ENCODE measurements at regions not wholly inside any gene's neighbourhood (a gene's known extent, or its start where the extent isn't known, plus 50 kb on each side); places are given as distances from the start of the nearest gene placed in this dataset.

GRCh38 chr22:19640306-19640705 is 74.0 kb upstream of the SEPTIN5 start:
- Histone ChIP-seq H3K36me3 (ENCODE audit: control insufficient read depth in 3 of 3, insufficient read depth in 2 of 3, low read depth in 1 of 3, low read length in 3 of 3) (no peaks in the 10 kb centered on the region), H3K4me1 (ENCODE audit: control insufficient read depth in 3 of 3, insufficient read depth in 2 of 3, low read depth in 1 of 3, low read length in 2 of 3) (no peaks in the 10 kb centered on the region), H3K9me3 (ENCODE audit: control insufficient read depth in 2 of 2, insufficient read depth in 1 of 2, low read depth in 1 of 2, low read length in 1 of 2) (no peaks in the 10 kb centered on the region), H3K27ac (ENCODE audit: low read depth in 1 of 3, low read length in 2 of 3) (no peak overlapping the region), H3K4me3 (ENCODE audit: low read depth in 1 of 3, low read length in 3 of 3) (no peak overlapping the region), H3K27me3 (ENCODE audit: control insufficient read depth in 3 of 3, insufficient read depth in 3 of 3, low read length in 3 of 3) (no peaks in the 10 kb centered on the region)
- 76 to 91% (median 86%) methylated on average over 4 of the region's 4 CpGs for WGBS, 3 donors
- no peak for FAIRE-seq
- DNase-seq = no peak

- peak; percentile 7 to 74 for DNase-seq
- FAIRE-seq = no peak
- Histone ChIP-seq H3K27ac (ENCODE audit: low read depth in 1 of 3, low read length in 2 of 3) (no peak overlapping the region), H3K4me1 (ENCODE audit: control insufficient read depth in 3 of 3, insufficient read depth in 2 of 3, low read depth in 1 of 3, low read length in 2 of 3) (no peaks in the 10 kb centered on the region), H3K9me3 (ENCODE audit: control insufficient read depth in 2 of 2, insufficient read depth in 1 of 2, low read depth in 1 of 2, low read length in 1 of 2) (peaks cover 2 to 4% of the 10 kb centered on the region in 2 donors), H3K27me3 (ENCODE audit: control insufficient read depth in 3 of 3, insufficient read depth in 3 of 3, low read length in 3 of 3) (no peaks in the 10 kb centered on the region), H3K4me3 (ENCODE audit: low read depth in 1 of 3, low read length in 3 of 3) (no peak overlapping the region), H3K36me3 (ENCODE audit: control insufficient read depth in 3 of 3, insufficient read depth in 2 of 3, low read depth in 1 of 3, low read length in 3 of 3) (no peaks in the 10 kb centered on the region)
- 41 to 62% (median 43%) methylated on average over 20 to 25 of the region's 25 CpGs for WGBS, 3 donors
Observed at GRCh38 chr22:19641254-19641982, 72.9 kb upstream of the SEPTIN5 start.

DNA sequence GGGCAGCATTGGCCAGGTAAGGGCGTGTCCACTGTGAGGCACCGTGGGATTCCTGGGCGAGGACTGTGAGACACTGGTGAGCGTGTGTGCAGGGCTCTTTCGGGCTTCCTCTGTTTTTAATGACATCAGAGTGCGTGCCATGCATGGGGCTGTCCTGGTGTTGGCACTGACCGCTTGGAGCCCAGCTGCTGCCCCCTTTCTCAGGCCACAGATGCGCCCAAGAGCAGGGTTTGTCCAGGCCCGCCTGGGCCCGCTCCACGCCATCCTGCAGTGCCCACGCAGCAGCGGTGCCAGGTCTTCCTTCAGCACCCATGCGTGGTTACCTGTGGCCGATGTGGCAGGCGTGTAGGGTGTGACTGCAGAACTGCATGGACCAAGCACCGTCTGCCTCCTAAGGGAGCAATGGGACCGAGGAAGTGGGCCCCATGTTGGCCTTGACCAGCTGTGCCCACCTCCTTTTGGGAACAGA is 72.3 kb upstream of the SEPTIN5 start:
- 77 to 86% (median 78%) methylated on average over 18 of the region's 18 CpGs for WGBS, 3 donors
- no peaks in the 10 kb centered on the region for H3K4me1 ChIP-seq (ENCODE audit: control insufficient read depth in 3 of 3, insufficient read depth in 2 of 3, low read depth in 1 of 3, low read length in 2 of 3)
- peaks cover 2 to 10% of the 10 kb centered on the region in 2 donors for H3K9me3 ChIP-seq (ENCODE audit: control insufficient read depth in 2 of 2, insufficient read depth in 1 of 2, low read depth in 1 of 2, low read length in 1 of 2)
- H3K27me3 ChIP-seq (ENCODE audit: control insufficient read depth in 3 of 3, insufficient read depth in 3 of 3, low read length in 3 of 3) = no peaks in the 10 kb centered on the region
- H3K4me3 ChIP-seq (ENCODE audit: low read depth in 1 of 3, low read length in 3 of 3) = no peak overlapping the region
- no peak for DNase-seq
- no peak for FAIRE-seq
- H3K27ac ChIP-seq (ENCODE audit: low read depth in 1 of 3, low read length in 2 of 3) = no peak overlapping the region
- no peaks in the 10 kb centered on the region for H3K36me3 ChIP-seq (ENCODE audit: control insufficient read depth in 3 of 3, insufficient read depth in 2 of 3, low read depth in 1 of 3, low read length in 3 of 3)

- no peaks in the 10 kb centered on the region for H3K27me3 ChIP-seq (ENCODE audit: control insufficient read depth in 3 of 3, insufficient read depth in 3 of 3, low read length in 3 of 3)
- no peaks in the 10 kb centered on the region for H3K36me3 ChIP-seq (ENCODE audit: control insufficient read depth in 3 of 3, insufficient read depth in 2 of 3, low read depth in 1 of 3, low read length in 3 of 3)
- DNase-seq (no peak), FAIRE-seq (no peak)
- no peak overlapping the region for H3K4me3 ChIP-seq (ENCODE audit: low read depth in 1 of 3, low read length in 3 of 3)
- WGBS, 3 donors = 54 to 56% (median 55%) methylated on average over 13 of the region's 13 CpGs
- H3K9me3 ChIP-seq (ENCODE audit: control insufficient read depth in 2 of 2, insufficient read depth in 1 of 2, low read depth in 1 of 2, low read length in 1 of 2) = peaks cover 2 to 22% of the 10 kb centered on the region in 2 donors
- H3K27ac ChIP-seq (ENCODE audit: low read depth in 1 of 3, low read length in 2 of 3) = no peak overlapping the region
- no peaks in the 10 kb centered on the region for H3K4me1 ChIP-seq (ENCODE audit: control insufficient read depth in 3 of 3, insufficient read depth in 2 of 3, low read depth in 1 of 3, low read length in 2 of 3)
Observed at GRCh38 chr22:19643448-19644313, 70.6 kb upstream of the SEPTIN5 start.

DNA sequence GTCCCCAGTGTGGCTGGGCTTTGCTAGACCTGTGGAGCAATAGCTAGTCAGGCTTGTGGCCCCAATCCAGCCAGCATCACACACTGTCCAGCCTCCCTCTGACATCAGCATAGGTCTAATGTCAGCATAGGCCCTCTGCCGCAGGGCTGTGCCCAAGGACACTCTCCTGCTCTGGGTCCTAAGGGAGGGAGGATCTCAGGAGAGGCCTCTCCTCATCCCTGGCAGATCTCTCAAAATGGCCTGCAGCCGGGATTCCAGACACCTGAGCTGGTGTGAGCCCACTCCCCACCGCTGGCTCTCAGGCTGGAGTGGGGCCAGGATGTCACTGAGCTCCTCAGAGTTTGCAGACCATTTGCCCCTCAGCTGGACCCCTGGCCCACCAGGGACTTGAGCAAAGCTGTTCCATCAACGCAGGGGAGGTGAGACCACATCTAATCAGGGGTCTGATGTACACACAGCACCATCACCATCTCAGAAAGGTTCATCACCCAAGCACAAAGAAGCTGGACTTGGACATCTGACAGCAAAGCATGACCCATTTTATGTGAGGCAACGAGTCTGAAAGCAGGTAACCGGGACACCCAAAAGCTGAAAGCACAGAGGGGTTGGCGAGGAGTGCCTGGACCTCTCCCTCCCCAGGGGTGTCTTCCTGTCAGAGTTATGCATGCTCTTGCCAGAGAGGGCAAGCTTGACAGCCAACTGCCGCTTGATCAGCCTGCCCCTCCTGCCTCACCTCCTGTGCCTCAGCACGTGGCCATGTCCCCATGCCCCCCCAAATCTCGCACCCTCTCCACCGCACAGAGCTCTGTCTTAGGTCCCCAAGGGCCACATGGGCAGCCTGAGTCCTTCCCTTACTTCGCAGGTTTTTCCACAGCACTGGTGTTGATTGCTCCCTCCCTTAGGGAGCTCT is 69.7 kb upstream of the SEPTIN5 start:
- 64 to 70% (median 67%) methylated on average over 12 of the region's 12 CpGs for WGBS, 3 donors
- no peaks in the 10 kb centered on the region for H3K4me1 ChIP-seq (ENCODE audit: control insufficient read depth in 3 of 3, insufficient read depth in 2 of 3, low read depth in 1 of 3, low read length in 2 of 3)
- H3K4me3 ChIP-seq (ENCODE audit: low read depth in 1 of 3, low read length in 3 of 3) = no peak overlapping the region
- H3K9me3 ChIP-seq (ENCODE audit: control insufficient read depth in 2 of 2, insufficient read depth in 1 of 2, low read depth in 1 of 2, low read length in 1 of 2) = peaks cover 2 to 22% of the 10 kb centered on the region in 2 donors
- H3K36me3 ChIP-seq (ENCODE audit: control insufficient read depth in 3 of 3, insufficient read depth in 2 of 3, low read depth in 1 of 3, low read length in 3 of 3) = no peaks in the 10 kb centered on the region
- no peak for DNase-seq
- no peaks in the 10 kb centered on the region for H3K27me3 ChIP-seq (ENCODE audit: control insufficient read depth in 3 of 3, insufficient read depth in 3 of 3, low read length in 3 of 3)
- H3K27ac ChIP-seq (ENCODE audit: low read depth in 1 of 3, low read length in 2 of 3) = no peak overlapping the region
- no peak for FAIRE-seq

- WGBS, 3 donors = 57 to 76% (median 59%) methylated on average over 6 of the region's 6 CpGs
- FAIRE-seq = no peak
Observed at GRCh38 chr22:19645391-19645790, 68.9 kb upstream of the SEPTIN5 start.

GRCh38 chr22:19645905-19646304 is 68.4 kb upstream of the SEPTIN5 start:
- Histone ChIP-seq H3K9me3 (ENCODE audit: control insufficient read depth in 2 of 2, insufficient read depth in 1 of 2, low read depth in 1 of 2, low read length in 1 of 2) (peaks cover 2 to 22% of the 10 kb centered on the region in 2 donors), H3K27ac (ENCODE audit: low read depth in 1 of 3, low read length in 2 of 3) (no peak overlapping the region), H3K4me3 (ENCODE audit: low read depth in 1 of 3, low read length in 3 of 3) (no peak overlapping the region), H3K4me1 (ENCODE audit: control insufficient read depth in 3 of 3, insufficient read depth in 2 of 3, low read depth in 1 of 3, low read length in 2 of 3) (no peaks in the 10 kb centered on the region), H3K36me3 (ENCODE audit: control insufficient read depth in 3 of 3, insufficient read depth in 2 of 3, low read depth in 1 of 3, low read length in 3 of 3) (no peaks in the 10 kb centered on the region), H3K27me3 (ENCODE audit: control insufficient read depth in 3 of 3, insufficient read depth in 3 of 3, low read length in 3 of 3) (peaks cover 0 to 2% (median 0%) of the 10 kb centered on the region in 3 donors)
- 80 to 85% (median 85%) methylated on average over 7 of the region's 7 CpGs for WGBS, 3 donors
- DNase-seq (no peak), FAIRE-seq (no peak)

More at GRCh38 chr22:19645391-19645790, 68.9 kb upstream of the SEPTIN5 start:
- Histone ChIP-seq H3K27ac (ENCODE audit: low read depth in 1 of 3, low read length in 2 of 3) (no peak overlapping the region), H3K4me1 (ENCODE audit: control insufficient read depth in 3 of 3, insufficient read depth in 2 of 3, low read depth in 1 of 3, low read length in 2 of 3) (no peaks in the 10 kb centered on the region), H3K27me3 (ENCODE audit: control insufficient read depth in 3 of 3, insufficient read depth in 3 of 3, low read length in 3 of 3) (no peaks in the 10 kb centered on the region), H3K9me3 (ENCODE audit: control insufficient read depth in 2 of 2, insufficient read depth in 1 of 2, low read depth in 1 of 2, low read length in 1 of 2) (peaks cover 2 to 22% of the 10 kb centered on the region in 2 donors), H3K4me3 (ENCODE audit: low read depth in 1 of 3, low read length in 3 of 3) (no peak overlapping the region), H3K36me3 (ENCODE audit: control insufficient read depth in 3 of 3, insufficient read depth in 2 of 3, low read depth in 1 of 3, low read length in 3 of 3) (no peaks in the 10 kb centered on the region)
- no peak for DNase-seq

- Histone ChIP-seq H3K4me1 (ENCODE audit: control insufficient read depth in 3 of 3, insufficient read depth in 2 of 3, low read depth in 1 of 3, low read length in 2 of 3) (no peaks in the 10 kb centered on the region), H3K27ac (ENCODE audit: low read depth in 1 of 3, low read length in 2 of 3) (no peak overlapping the region), H3K36me3 (ENCODE audit: control insufficient read depth in 3 of 3, insufficient read depth in 2 of 3, low read depth in 1 of 3, low read length in 3 of 3) (no peaks in the 10 kb centered on the region), H3K9me3 (ENCODE audit: control insufficient read depth in 2 of 2, insufficient read depth in 1 of 2, low read depth in 1 of 2, low read length in 1 of 2) (peaks cover 2 to 22% of the 10 kb centered on the region in 2 donors), H3K4me3 (ENCODE audit: low read depth in 1 of 3, low read length in 3 of 3) (no peak overlapping the region), H3K27me3 (ENCODE audit: control insufficient read depth in 3 of 3, insufficient read depth in 3 of 3, low read length in 3 of 3) (peaks cover 0 to 2% (median 0%) of the 10 kb centered on the region in 3 donors)
- DNase-seq (no peak), FAIRE-seq (no peak)
- WGBS, 3 donors = 79 to 90% (median 88%) methylated on average over 3 of the region's 3 CpGs
Observed at GRCh38 chr22:19646383-19646782, 67.9 kb upstream of the SEPTIN5 start.
